DMS53 treated with DMSO at 0.1 percent for 48 hours (cell line): ENCODE measurements at regions not wholly inside any gene's neighbourhood (a gene's known extent, or its start where the extent isn't known, plus 50 kb on each side); places are given as distances from the start of the nearest gene placed in this dataset.

Experiments used
- DNase-seq: peaks from one replicate; lab custom pipeline; 2025; ENCODE audit not compliant: unreplicated experiment; lab: John Stamatoyannopoulos, UW

GRCh38 chr4:3685081-3685645, 81.0 kb upstream of the ADRA2C start:
- DNase-seq = no peak

- DNase-seq = no peak
These were observed 81.6 kb upstream of the ADRA2C start for GRCh38 chr4:3684546-3684945.

GRCh38 chr4:3683744-3684421, 82.3 kb upstream of the ADRA2C start:
- DNase-seq = no peak

- no peak for DNase-seq
These were observed 83.0 kb upstream of the ADRA2C start for GRCh38 chr4:3683077-3683743.

GRCh38 chr4:3682236-3683076, 83.7 kb upstream of the ADRA2C start:
- DNase-seq = no peak

- no peak for DNase-seq
These were observed 85.0 kb upstream of the ADRA2C start for GRCh38 chr4:3681191-3681590.

- no peak for DNase-seq
These were observed 85.5 kb upstream of the ADRA2C start for GRCh38 chr4:3680656-3681055.

- no peak for DNase-seq
These were observed 86.3 kb upstream of the ADRA2C start for GRCh38 chr4:3679851-3680311.

GRCh38 chr4:3679071-3679825, 86.9 kb upstream of the ADRA2C start:
- no peak for DNase-seq

GRCh38 chr4:3677748-3678070, 88.5 kb upstream of the ADRA2C start:
- no peak for DNase-seq

GRCh38 chr4:3676907-3677747, 89.1 kb upstream of the ADRA2C start:
- no peak for DNase-seq

- no peak for DNase-seq
These were observed 90.0 kb upstream of the ADRA2C start for GRCh38 chr4:3676196-3676595.

GRCh38 chr4:3675251-3676115, 90.7 kb upstream of the ADRA2C start:
- no peak for DNase-seq

GRCh38 chr4:3674479-3674851, 91.7 kb upstream of the ADRA2C start:
- DNase-seq = no peak

GRCh38 chr4:3673716-3674478, 92.3 kb upstream of the ADRA2C start:
- no peak for DNase-seq

GRCh38 chr4:3673176-3673575, 93.0 kb upstream of the ADRA2C start:
- no peak for DNase-seq

GRCh38 chr4:3672465-3672831, 93.7 kb upstream of the ADRA2C start:
- no peak for DNase-seq
